Spleen (tissue), 7 donors: ENCODE measurements at regions not wholly inside any gene's neighbourhood (a gene's known extent, or its start where the extent isn't known, plus 50 kb on each side); places are given as distances from the start of the nearest gene placed in this dataset.

ENCODE experiments used
- CTCF ChIP-seq, 11 experiments: fragments of 200-600 bp in 7 of 11; fragments of 450-650 bp in 4 of 11; sonication (generic) in 4 of 11; IDR thresholded peaks in 8 of 11; conservative IDR thresholded peaks in 3 of 11; 1 replicate in 7 of 11; 2 replicates in 4 of 11; pipeline versions ENCODE4 v1.4.0 to v1.8.0; 2016 to 2021; ENCODE audit warnings: antibody characterized with exemption in 11 of 11, inconsistent platforms in 4 of 11, mild to moderate bottlenecking in 1 of 11
- POLR2A ChIP-seq, 3 donors: fragments of 450-650 bp; IDR thresholded peaks; one replicate each; pipeline ENCODE4 v1.5.1; 2017; ENCODE audit warnings: antibody characterized with exemption in 3 of 3, mild to moderate bottlenecking in 1 of 3
- donor health status: DM: no; HTN: no; CAD: no; lungs with moderate emphysema.
- donor health status: DM: no; HTN: no; CAD: no.
- donor health status: DM: no; HTN: no; CAD: no.

- TF ChIP-seq POLR2A (IDR thresholded peaks at IDR 0.05) = no peak
- TF ChIP-seq CTCF (IDR thresholded peaks at IDR 0.05 in 8 of 11, conservative IDR thresholded peaks at IDR 0.05 in 3 of 11) = no peak
Measured at GRCh38 chr2:105999211-105999989, 194.7 kb downstream of the UXS1 start.
